ENCODE measurements at regions not wholly inside any gene's neighbourhood (a gene's known extent, or its start where the extent isn't known, plus 50 kb on each side); places are given as distances from the start of the nearest gene placed in this dataset.

DNA sequence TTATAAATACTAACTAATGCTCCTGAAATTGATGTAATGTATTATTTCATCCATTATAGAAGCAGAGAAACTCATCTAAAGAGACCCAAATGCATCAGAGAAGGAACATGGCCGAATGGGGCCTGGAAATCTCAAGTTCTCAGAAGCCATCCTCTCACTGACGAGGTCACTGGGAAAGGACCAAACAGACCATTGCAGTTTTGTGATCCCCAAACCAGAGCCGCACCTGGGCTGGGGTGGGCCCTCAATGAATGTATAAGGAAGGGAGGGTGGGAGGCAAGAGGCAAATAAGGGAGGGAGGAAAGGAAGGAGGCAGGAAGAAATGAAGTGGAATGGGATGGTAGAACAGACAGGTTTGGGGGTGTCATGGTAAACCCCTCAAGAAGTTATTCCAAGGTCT, 245.3 kb upstream of the ID2 start:
- no peak overlapping the region for H3K4me3 Mint-ChIP-seq
- H3K27me3 Mint-ChIP-seq: no peaks in the 10 kb centered on the region
- H3K36me3 Mint-ChIP-seq: no peaks in the 10 kb centered on the region
- TF ChIP-seq, protein P1, sequence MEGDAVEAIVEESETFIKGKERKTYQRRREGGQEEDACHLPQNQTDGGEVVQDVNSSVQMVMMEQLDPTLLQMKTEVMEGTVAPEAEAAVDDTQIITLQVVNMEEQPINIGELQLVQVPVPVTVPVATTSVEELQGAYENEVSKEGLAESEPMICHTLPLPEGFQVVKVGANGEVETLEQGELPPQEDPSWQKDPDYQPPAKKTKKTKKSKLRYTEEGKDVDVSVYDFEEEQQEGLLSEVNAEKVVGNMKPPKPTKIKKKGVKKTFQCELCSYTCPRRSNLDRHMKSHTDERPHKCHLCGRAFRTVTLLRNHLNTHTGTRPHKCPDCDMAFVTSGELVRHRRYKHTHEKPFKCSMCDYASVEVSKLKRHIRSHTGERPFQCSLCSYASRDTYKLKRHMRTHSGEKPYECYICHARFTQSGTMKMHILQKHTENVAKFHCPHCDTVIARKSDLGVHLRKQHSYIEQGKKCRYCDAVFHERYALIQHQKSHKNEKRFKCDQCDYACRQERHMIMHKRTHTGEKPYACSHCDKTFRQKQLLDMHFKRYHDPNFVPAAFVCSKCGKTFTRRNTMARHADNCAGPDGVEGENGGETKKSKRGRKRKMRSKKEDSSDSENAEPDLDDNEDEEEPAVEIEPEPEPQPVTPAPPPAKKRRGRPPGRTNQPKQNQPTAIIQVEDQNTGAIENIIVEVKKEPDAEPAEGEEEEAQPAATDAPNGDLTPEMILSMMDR (conservative IDR thresholded peaks at IDR 0.05): no peak
- no peaks in the 10 kb centered on the region for H3K9me3 Mint-ChIP-seq
- H3K4me1 Mint-ChIP-seq (ENCODE audit: unreplicated experiment): peaks cover 3% of the 10 kb centered on the region
- no peak overlapping the region for H3K27ac Mint-ChIP-seq
- no peak for DNase-seq (ENCODE audit: extremely low spot score, unreplicated experiment)

- Mint-ChIP-seq H3K9me3 (no peaks in the 10 kb centered on the region), H3K27me3 (no peaks in the 10 kb centered on the region), H3K4me3 (no peak overlapping the region), H3K4me1 (ENCODE audit: unreplicated experiment) (peaks cover 3% of the 10 kb centered on the region), H3K27ac (no peak overlapping the region), H3K36me3 (no peaks in the 10 kb centered on the region)
- TF ChIP-seq, protein P1 (conservative IDR thresholded peaks at IDR 0.05): no peak
- no peak for DNase-seq (ENCODE audit: extremely low spot score, unreplicated experiment)
Measured at GRCh38 chr2:8437228-8437948, 244.5 kb upstream of the ID2 start.

- no peaks in the 10 kb centered on the region for H3K9me3 Mint-ChIP-seq
- TF ChIP-seq, protein P1 (conservative IDR thresholded peaks at IDR 0.05): no peak
- H3K27me3 Mint-ChIP-seq: no peaks in the 10 kb centered on the region
- no peak overlapping the region for H3K27ac Mint-ChIP-seq
- peak; percentile 40 for DNase-seq (ENCODE audit: extremely low spot score, unreplicated experiment)
- no peak overlapping the region for H3K4me3 Mint-ChIP-seq
- H3K4me1 Mint-ChIP-seq (ENCODE audit: unreplicated experiment): peaks cover 3% of the 10 kb centered on the region
- H3K36me3 Mint-ChIP-seq: no peaks in the 10 kb centered on the region
Measured at GRCh38 chr2:8437949-8438400, 243.9 kb upstream of the ID2 start.

GRCh38 chr2:8438476-8438875, 243.4 kb upstream of the ID2 start:
- H3K9me3 Mint-ChIP-seq: no peaks in the 10 kb centered on the region
- no peak overlapping the region for H3K4me3 Mint-ChIP-seq
- no peaks in the 10 kb centered on the region for H3K27me3 Mint-ChIP-seq
- no peak overlapping the region for H3K27ac Mint-ChIP-seq
- no peaks in the 10 kb centered on the region for H3K36me3 Mint-ChIP-seq
- H3K4me1 Mint-ChIP-seq (ENCODE audit: unreplicated experiment): peaks cover 3% of the 10 kb centered on the region
- DNase-seq (ENCODE audit: extremely low spot score, unreplicated experiment): peak; percentile 45
- TF ChIP-seq, protein P1 (conservative IDR thresholded peaks at IDR 0.05): no peak

- no peak for DNase-seq (ENCODE audit: extremely low spot score, unreplicated experiment)
- TF ChIP-seq, protein P1 (conservative IDR thresholded peaks at IDR 0.05): no peak
- no peaks in the 10 kb centered on the region for H3K36me3 Mint-ChIP-seq
- H3K4me3 Mint-ChIP-seq: no peak overlapping the region
- H3K27me3 Mint-ChIP-seq: no peaks in the 10 kb centered on the region
- no peaks in the 10 kb centered on the region for H3K9me3 Mint-ChIP-seq
- H3K27ac Mint-ChIP-seq: no peak overlapping the region
- H3K4me1 Mint-ChIP-seq (ENCODE audit: unreplicated experiment): peaks cover 3% of the 10 kb centered on the region
Measured at GRCh38 chr2:8438996-8439395, 242.9 kb upstream of the ID2 start.

Measured in type B pancreatic cell (in vitro differentiated cells).